Left lobe of liver (tissue), 2 donors: ENCODE measurements at regions not wholly inside any gene's neighbourhood (a gene's known extent, or its start where the extent isn't known, plus 50 kb on each side); places are given as distances from the start of the nearest gene placed in this dataset.

Experiments used
- ATAC-seq: fragments of 200-7000 bp; cut with Tn5 transposase; one replicate; pipeline ENCODE4 v1.9.1; 2020; ENCODE audit warnings: mild to moderate bottlenecking, moderate library complexity
- DNase-seq: peaks from one replicate; pipeline ENCODE4 v3.0.0-alpha.2; 2020; ENCODE audit warnings: low spot score
- donor health status: DM: no; HTN: no; CAD: no; lungs with moderate emphysema.
- donor health status: DM: no; HTN: yes; CAD: no.

GRCh38 chr15:53462651-53463050, 296.8 kb downstream of the WDR72 start:
- ATAC-seq (no peak), DNase-seq (no peak)

- ATAC-seq: no peak
- no peak for DNase-seq
These were observed 297.8 kb downstream of the WDR72 start for GRCh38 chr15:53461677-53462076.

GRCh38 chr15:53458736-53459135, 300.7 kb downstream of the WDR72 start:
- no peak for ATAC-seq
- DNase-seq: no peak

- ATAC-seq: no peak
- no peak for DNase-seq
These were observed 302.0 kb downstream of the WDR72 start for GRCh38 chr15:53457479-53457878.

DNA sequence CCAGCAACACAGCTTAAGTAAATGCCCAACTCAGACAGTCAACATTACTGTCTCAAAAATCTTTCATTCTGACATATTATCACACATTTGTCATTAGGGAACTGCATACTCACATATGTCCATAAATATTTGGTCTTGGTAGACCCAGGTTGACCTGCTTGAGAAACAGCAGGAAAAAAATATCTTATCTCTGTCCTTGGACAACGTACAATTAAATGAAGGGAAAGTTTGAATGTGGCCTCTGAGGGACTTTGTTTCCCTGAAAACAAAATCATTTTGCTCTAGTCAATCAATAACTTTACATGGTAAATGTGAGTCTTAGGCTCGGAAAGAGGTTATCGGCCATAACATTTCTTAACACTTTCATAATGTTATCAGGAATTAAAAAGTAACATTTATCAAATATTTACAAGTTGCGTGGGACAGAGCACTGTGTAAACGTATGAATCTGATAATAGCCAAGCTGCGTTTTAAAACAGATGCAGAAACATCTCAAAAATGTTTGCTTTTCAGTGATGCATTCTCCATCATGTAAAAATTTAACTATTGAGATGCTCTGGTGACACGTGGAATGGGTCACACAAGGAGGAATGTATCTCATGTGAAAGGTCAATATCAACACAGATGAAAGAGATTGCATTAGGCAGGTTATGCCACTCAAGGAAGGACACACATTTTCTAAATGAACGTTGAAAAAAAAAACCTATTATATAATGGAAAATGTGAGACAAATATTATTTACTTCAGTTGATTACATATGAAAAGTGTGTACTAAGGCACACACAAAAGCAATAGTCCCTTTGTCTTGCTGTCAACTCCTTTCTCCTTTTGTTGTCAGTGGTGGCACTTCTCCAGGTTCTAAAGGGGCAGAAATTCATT, 304.4 kb downstream of the WDR72 start:
- peak; percentile 63 for ATAC-seq
- no peak for DNase-seq

GRCh38 chr15:53454535-53454842, 305.0 kb downstream of the WDR72 start:
- DNase-seq (no peak), ATAC-seq (no peak)

DNA sequence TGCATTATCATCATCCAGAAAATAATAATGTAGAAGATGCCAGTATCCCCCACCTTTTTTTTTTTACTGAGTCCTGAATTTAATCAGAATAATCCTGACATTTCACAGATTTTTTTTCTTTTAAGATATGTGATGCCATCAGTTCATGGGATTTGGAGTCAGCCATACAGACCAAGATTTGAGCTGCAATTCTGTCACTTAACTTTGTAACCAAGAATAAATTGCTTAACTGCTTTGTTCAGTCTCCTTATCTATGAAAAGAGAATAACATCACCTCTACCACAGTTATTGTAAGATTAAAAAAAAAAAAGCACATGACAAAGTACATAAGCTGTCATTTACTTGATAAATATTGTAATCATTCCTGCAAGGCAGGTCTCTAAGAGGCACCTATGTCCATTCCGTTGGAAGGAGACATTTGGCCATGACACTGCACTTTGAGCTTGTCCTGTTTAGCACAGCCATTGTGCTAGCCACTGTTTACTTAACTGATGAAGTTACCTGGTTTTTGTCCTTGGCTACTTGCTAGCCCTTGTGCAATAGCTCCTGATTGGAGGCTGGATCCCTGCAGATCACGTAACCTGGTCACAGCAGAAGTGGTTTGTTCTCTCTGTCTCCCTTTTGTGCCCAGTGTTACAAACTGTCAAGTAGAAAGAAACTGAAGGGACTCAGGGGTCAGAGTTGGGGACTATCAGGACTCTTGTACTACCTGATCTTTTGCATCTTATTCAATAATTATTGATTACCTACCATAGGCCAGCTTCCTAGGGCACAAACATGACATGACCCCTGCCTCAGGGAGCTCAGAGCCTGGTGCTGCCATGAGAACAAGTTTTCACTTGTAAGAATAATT, 306.0 kb downstream of the WDR72 start:
- peak; percentile 94 for DNase-seq
- ATAC-seq: peak; percentile 70

GRCh38 chr15:53448232-53449015, 311.0 kb downstream of the WDR72 start:
- ATAC-seq (peak; percentile 11), DNase-seq (no peak)

DNA sequence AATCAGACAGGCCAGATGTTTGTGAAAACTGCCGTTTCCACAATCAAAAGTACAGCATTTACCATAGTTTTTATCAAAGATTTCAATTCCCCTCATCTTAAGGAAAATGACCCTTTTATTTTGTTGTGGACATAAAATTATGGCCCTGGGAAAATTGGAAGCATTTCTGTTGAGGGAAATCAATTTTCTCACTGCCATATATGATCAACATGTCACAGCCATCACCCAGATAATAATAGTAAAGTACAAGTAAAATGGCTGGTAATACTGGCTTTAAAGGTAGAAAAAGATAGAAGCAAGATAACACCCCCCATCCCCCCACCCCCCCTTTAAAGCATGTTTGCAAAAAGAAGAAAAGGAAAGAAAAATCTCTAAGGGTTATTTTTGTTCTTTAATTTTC, 311.7 kb downstream of the WDR72 start:
- ATAC-seq (no peak), DNase-seq (no peak)

GRCh38 chr15:53447053-53447574, 312.3 kb downstream of the WDR72 start:
- ATAC-seq (peak; percentile 54), DNase-seq (peak; percentile 55)

DNA sequence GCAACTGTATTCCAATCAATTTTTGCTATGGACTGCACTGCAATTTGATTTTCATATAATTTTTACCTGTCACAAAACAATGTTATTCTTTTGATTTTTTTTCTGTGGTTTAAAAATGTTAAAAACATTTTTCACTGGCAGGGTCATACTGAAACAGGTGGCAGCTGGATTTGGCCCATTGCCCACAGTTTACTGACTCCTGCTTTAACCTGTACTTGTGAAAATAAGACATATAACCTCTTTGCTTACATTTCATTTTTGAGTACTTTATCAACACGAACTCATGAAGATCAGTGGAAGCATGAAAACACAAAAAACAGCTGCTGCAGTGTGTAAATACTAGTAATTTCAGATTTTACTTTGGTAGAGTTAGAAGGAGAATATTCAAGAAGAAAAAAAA, 313.1 kb downstream of the WDR72 start:
- DNase-seq: peak; percentile 53
- ATAC-seq: no peak

- ATAC-seq (peak; percentile 76), DNase-seq (peak; percentile 61)
These were observed 313.9 kb downstream of the WDR72 start for GRCh38 chr15:53445531-53445930.

DNA sequence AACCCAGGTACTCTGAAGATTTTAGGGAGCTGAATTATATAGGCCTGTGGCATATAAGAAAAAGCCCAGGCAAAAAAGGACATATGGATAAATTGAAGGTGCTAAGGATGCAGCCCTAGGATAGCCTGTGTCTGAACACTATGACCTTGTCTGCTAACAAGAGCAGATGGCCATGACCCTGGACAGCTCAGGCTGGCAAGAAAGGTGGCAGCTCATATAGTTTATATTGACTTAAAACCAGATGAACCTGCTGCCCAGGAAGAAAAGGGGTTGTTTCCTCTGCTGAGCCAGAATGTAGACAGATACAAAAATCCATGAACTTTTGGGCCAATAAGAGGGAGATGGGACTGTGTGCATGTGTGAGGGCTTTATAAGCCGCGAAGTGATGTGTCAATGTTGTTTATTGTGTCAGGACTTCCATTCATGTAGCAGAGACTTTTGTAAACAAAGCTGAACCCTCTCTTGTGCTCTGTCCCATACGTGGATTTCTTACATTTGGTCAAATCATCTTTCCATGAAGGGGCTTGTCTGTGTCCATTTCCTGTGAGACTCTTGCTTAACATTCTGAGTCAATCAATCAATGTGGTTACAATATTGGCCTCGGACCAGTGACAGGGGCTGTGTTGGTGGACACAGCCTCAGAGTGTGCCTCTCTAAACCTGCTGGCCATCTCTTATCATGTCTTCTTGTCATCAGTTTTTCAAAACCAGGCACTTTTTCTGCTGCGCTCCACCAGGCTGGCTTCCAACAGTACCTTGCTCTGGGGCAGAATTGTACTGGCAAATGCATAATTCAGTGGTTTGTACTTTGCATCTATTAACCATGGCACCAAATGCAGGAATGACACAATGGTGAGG, 321.2 kb downstream of the WDR72 start:
- peak; percentile 84 for ATAC-seq
- peak; percentile 90 for DNase-seq

GRCh38 chr15:53437366-53437765, 322.1 kb downstream of the WDR72 start:
- ATAC-seq (peak; percentile 9), DNase-seq (no peak)

DNA sequence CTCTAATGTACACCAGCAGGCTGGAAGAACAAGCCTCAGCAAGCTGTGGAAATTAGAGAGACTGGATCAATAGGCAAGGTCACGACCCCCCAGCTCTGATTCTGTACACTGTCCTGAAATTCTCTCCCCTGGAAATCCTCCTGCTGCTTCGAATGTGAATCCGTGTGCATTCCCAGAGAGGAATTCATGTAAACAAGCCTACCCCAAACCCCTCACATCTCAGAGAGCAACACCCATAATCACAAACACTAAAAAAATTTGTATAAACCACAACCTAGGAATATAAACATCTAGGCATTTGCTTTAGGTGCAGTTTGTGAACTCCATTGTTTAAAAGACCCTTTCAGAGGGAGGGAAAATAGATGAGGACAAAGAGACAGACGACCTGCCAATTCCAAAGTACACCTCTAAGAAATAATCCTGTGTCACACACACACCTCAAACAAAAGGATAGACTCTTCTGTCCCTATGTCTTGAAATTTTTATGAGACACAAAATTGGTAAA, 325.2 kb downstream of the WDR72 start:
- ATAC-seq: peak; percentile 10
- DNase-seq: no peak

- DNase-seq (peak; percentile 53), ATAC-seq (peak; percentile 93)
These were observed 343.1 kb downstream of the WDR72 start for GRCh38 chr15:53416219-53416940.

GRCh38 chr15:53414167-53414566, 345.3 kb downstream of the WDR72 start:
- DNase-seq (no peak), ATAC-seq (no peak)

GRCh38 chr15:53412542-53412941, 346.9 kb downstream of the WDR72 start:
- ATAC-seq: no peak
- DNase-seq: no peak

DNA sequence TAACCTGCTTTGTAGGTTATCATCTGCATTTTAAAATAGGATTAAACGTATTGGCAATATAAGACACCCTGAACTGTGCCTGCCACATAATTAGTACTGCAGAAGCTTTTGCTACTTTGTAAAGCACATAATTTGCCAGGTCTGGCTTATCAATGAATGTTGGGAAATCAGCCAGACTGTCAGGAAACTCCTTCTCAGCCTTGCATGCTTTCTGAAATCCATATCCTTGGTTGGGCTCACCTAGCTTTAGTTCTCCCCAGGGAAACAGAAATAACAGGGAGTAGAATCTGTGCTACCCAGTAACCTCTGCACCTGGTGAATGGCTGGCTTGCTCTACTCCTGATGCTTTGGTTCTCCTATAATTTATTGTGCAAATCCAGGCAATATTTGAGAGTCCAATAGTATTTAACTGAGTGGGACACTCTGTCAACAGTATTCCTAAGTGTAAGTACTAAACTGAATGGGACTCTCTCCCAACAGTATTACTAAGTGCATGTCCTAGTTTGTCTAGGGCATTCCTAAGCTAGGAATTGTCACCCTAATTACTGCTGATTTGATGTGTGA, 354.5 kb downstream of the WDR72 start:
- DNase-seq (no peak), ATAC-seq (peak; percentile 48)
